T-helper 1 cell treated with Interleukin-12 subunit alpha and Interleukin-12 subunit beta and Interleukin-4 antibody, amounts not matched to agents 30 μg/mL and 1 μg/mL, for 36 hours (primary cell): ENCODE measurements at regions not wholly inside any gene's neighbourhood (a gene's known extent, or its start where the extent isn't known, plus 50 kb on each side); places are given as distances from the start of the nearest gene placed in this dataset.

Source experiments
- H3K27ac Mint-ChIP-seq: one replicate; pipeline ENCODE4 v1.8.0; 2021; ENCODE audit warnings: mild to moderate bottlenecking, mixed read lengths
- H3K27me3 Mint-ChIP-seq: one replicate; pipeline ENCODE4 v1.8.0; 2021; ENCODE audit warnings: low read depth, mixed read lengths
- H3K36me3 Mint-ChIP-seq: one replicate; pipeline ENCODE4 v1.8.0; 2021; ENCODE audit warnings: low read depth, mixed read lengths
- H3K4me1 Mint-ChIP-seq: one replicate; pipeline ENCODE4 v1.8.0; 2021; ENCODE audit warnings: low read depth, mixed read lengths
- H3K4me3 Mint-ChIP-seq: one replicate; pipeline ENCODE4 v1.8.0; 2021; ENCODE audit warnings: mild to moderate bottlenecking, moderate library complexity, mixed read lengths
- H3K9me3 Mint-ChIP-seq: one replicate; pipeline ENCODE4 v1.8.0; 2021; ENCODE audit warnings: mixed read lengths

GRCh38 chr5:148708854-148709253 is 54.5 kb upstream of the HTR4 start:
- H3K9me3 Mint-ChIP-seq: no peaks in the 10 kb centered on the region
- H3K27ac Mint-ChIP-seq: no peak overlapping the region
- no peak overlapping the region for H3K4me3 Mint-ChIP-seq
- no peaks in the 10 kb centered on the region for H3K27me3 Mint-ChIP-seq
- H3K4me1 Mint-ChIP-seq: peaks cover under 1% of the 10 kb centered on the region
- H3K36me3 Mint-ChIP-seq: no peaks in the 10 kb centered on the region

- Mint-ChIP-seq H3K27ac (no peak overlapping the region), H3K4me3 (no peak overlapping the region), H3K36me3 (no peaks in the 10 kb centered on the region), H3K9me3 (no peaks in the 10 kb centered on the region), H3K4me1 (peaks cover 6% of the 10 kb centered on the region), H3K27me3 (no peaks in the 10 kb centered on the region)
Observed at GRCh38 chr5:148711961-148712360, 57.6 kb upstream of the HTR4 start.

- Mint-ChIP-seq H3K4me3 (no peak overlapping the region), H3K27ac (no peak overlapping the region), H3K9me3 (no peaks in the 10 kb centered on the region), H3K4me1 (peaks cover 6% of the 10 kb centered on the region), H3K27me3 (peaks cover 5% of the 10 kb centered on the region), H3K36me3 (no peaks in the 10 kb centered on the region)
Observed at GRCh38 chr5:148713735-148714508, 59.6 kb upstream of the HTR4 start.

GRCh38 chr5:148716716-148717115 is 62.4 kb upstream of the HTR4 start:
- H3K36me3 Mint-ChIP-seq: no peaks in the 10 kb centered on the region
- H3K27ac Mint-ChIP-seq: no peak overlapping the region
- H3K9me3 Mint-ChIP-seq: no peaks in the 10 kb centered on the region
- no peak overlapping the region for H3K4me3 Mint-ChIP-seq
- peaks cover 6% of the 10 kb centered on the region for H3K4me1 Mint-ChIP-seq
- H3K27me3 Mint-ChIP-seq: peaks cover 14% of the 10 kb centered on the region

- Mint-ChIP-seq H3K4me3 (no peak overlapping the region), H3K36me3 (no peaks in the 10 kb centered on the region), H3K9me3 (no peaks in the 10 kb centered on the region), H3K27me3 (peaks cover 14% of the 10 kb centered on the region), H3K4me1 (peaks cover 6% of the 10 kb centered on the region), H3K27ac (no peak overlapping the region)
Observed at GRCh38 chr5:148717668-148718067, 63.3 kb upstream of the HTR4 start.

GRCh38 chr5:148719605-148720004 is 65.3 kb upstream of the HTR4 start:
- Mint-ChIP-seq H3K4me3 (no peak overlapping the region), H3K9me3 (no peaks in the 10 kb centered on the region), H3K27ac (no peak overlapping the region), H3K36me3 (no peaks in the 10 kb centered on the region), H3K27me3 (peaks cover 20% of the 10 kb centered on the region), H3K4me1 (no peaks in the 10 kb centered on the region)

GRCh38 chr5:148720257-148720656 is 65.9 kb upstream of the HTR4 start:
- Mint-ChIP-seq H3K27me3 (peaks cover 20% of the 10 kb centered on the region), H3K36me3 (no peaks in the 10 kb centered on the region), H3K4me1 (no peaks in the 10 kb centered on the region), H3K27ac (no peak overlapping the region), H3K9me3 (no peaks in the 10 kb centered on the region), H3K4me3 (no peak overlapping the region)

GRCh38 chr5:148723143-148723542 is 68.8 kb upstream of the HTR4 start:
- no peaks in the 10 kb centered on the region for H3K36me3 Mint-ChIP-seq
- H3K4me1 Mint-ChIP-seq: no peaks in the 10 kb centered on the region
- H3K27ac Mint-ChIP-seq: no peak overlapping the region
- H3K27me3 Mint-ChIP-seq: peaks cover 15% of the 10 kb centered on the region
- no peak overlapping the region for H3K4me3 Mint-ChIP-seq
- H3K9me3 Mint-ChIP-seq: no peaks in the 10 kb centered on the region

GRCh38 chr5:148725675-148726074 is 71.3 kb upstream of the HTR4 start:
- Mint-ChIP-seq H3K27ac (no peak overlapping the region), H3K4me3 (no peak overlapping the region), H3K4me1 (peaks cover 2% of the 10 kb centered on the region), H3K36me3 (no peaks in the 10 kb centered on the region), H3K9me3 (no peaks in the 10 kb centered on the region), H3K27me3 (peaks cover 9% of the 10 kb centered on the region)

GRCh38 chr5:148729182-148729581 is 74.9 kb upstream of the HTR4 start:
- Mint-ChIP-seq H3K36me3 (no peaks in the 10 kb centered on the region), H3K27me3 (peaks cover 21% of the 10 kb centered on the region), H3K9me3 (no peaks in the 10 kb centered on the region), H3K4me3 (no peak overlapping the region), H3K4me1 (peaks cover 11% of the 10 kb centered on the region), H3K27ac (no peak overlapping the region)

GRCh38 chr5:148730270-148730669 is 75.9 kb upstream of the HTR4 start:
- Mint-ChIP-seq H3K36me3 (no peaks in the 10 kb centered on the region), H3K4me3 (no peak overlapping the region), H3K9me3 (no peaks in the 10 kb centered on the region), H3K4me1 (peaks cover 11% of the 10 kb centered on the region), H3K27me3 (peaks cover 24% of the 10 kb centered on the region), H3K27ac (no peak overlapping the region)

GRCh38 chr5:148730942-148731898 is 76.9 kb upstream of the HTR4 start:
- Mint-ChIP-seq H3K9me3 (no peaks in the 10 kb centered on the region), H3K27ac (no peak overlapping the region), H3K4me3 (peak overlapping the region; percentile 52), H3K36me3 (no peaks in the 10 kb centered on the region), H3K27me3 (peaks cover 25% of the 10 kb centered on the region), H3K4me1 (peaks cover 11% of the 10 kb centered on the region)

- Mint-ChIP-seq H3K4me3 (no peak overlapping the region), H3K27ac (no peak overlapping the region), H3K36me3 (no peaks in the 10 kb centered on the region), H3K9me3 (no peaks in the 10 kb centered on the region), H3K4me1 (peaks cover 11% of the 10 kb centered on the region), H3K27me3 (peaks cover 29% of the 10 kb centered on the region)
Observed at GRCh38 chr5:148732692-148733091, 78.4 kb upstream of the HTR4 start.

GRCh38 chr5:148733601-148734438 is 79.5 kb upstream of the HTR4 start:
- no peak overlapping the region for H3K27ac Mint-ChIP-seq
- H3K4me1 Mint-ChIP-seq: peaks cover 11% of the 10 kb centered on the region
- H3K4me3 Mint-ChIP-seq: no peak overlapping the region
- no peaks in the 10 kb centered on the region for H3K36me3 Mint-ChIP-seq
- H3K9me3 Mint-ChIP-seq: no peaks in the 10 kb centered on the region
- H3K27me3 Mint-ChIP-seq: peaks cover 38% of the 10 kb centered on the region
